HS-27A (cell line): ENCODE measurements at regions not wholly inside any gene's neighbourhood (a gene's known extent, or its start where the extent isn't known, plus 50 kb on each side); places are given as distances from the start of the nearest gene placed in this dataset.

Experiments used
- DNase-seq: peaks from one replicate; pipeline ENCODE4 v3.0.0-alpha.2; 2012; ENCODE audit warnings: low read depth, missing footprints

DNA sequence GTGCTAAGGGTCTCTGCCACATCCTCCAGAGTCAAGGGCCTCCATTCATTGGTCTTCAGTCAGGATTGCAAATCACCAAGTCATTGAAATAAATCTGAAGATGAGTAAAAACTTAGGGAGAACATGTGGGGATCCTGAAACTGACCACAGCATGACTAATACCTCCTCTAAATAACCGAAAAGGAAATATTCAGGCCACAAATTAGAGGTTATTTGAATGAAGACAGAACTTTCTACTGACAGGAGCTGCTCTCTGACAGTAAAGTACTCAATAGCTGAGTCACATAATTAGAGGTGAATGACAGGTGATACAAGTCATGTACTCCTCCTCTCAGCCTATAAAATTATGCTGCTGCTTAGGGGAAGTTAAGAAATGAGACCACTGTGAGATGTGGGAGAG lies 240.2 kb upstream of the F9 start:
- no peak for DNase-seq

DNA sequence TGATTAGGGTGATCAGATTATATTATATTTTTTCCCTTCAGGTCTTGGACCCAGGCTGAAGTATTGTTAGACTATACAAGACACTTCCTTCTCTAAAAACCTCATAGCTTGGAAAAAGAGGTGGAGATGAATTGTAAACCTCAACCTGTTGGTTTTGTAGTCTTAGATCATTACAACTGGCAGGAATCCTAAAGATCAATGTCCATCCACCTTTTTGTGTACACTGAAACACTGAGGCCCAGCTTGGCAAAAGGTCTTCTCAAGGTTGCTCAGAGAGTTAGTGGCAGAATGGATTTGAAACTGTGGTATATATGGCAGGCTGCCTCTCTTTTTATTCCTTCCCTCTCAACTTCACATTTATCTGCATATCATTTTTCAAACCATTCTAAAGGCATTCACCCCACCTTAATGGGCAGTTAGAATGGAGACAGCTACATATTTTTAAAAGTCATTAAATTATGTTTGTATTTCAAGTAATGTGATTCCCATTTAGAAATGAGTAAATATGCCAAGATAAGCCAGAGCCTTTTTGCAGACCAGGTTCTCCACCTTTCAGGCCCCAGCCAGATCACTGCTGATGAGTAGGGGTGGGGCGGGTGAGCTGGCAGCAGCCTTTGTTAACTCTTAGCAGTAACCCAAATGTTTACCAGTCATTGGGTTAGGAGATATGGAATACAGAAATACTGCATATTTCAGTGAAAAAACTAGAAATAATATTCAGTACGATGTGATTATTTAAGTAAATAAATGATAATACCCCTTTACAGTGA lies 243.2 kb upstream of the F9 start:
- no peak for DNase-seq

DNA sequence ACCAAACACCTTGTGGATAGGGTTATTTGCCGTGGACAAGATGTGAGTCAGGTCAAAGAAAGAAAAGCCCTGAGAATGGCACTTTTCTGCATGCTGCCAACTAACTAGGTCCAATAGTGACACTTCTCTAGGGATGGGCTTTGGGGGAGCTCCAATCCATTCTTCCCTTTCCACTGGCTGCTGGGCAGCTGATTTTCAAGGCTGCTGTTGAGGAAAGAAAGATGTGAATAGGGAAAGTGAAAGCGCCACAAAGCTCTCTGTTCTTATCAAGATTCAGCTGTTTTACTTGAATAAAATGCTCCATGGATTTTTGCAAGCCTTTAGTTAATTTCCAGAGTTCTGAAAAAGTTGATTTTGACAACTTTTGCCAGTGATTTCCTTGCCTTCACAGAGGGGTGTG lies 244.2 kb upstream of the F9 start:
- no peak for DNase-seq

DNA sequence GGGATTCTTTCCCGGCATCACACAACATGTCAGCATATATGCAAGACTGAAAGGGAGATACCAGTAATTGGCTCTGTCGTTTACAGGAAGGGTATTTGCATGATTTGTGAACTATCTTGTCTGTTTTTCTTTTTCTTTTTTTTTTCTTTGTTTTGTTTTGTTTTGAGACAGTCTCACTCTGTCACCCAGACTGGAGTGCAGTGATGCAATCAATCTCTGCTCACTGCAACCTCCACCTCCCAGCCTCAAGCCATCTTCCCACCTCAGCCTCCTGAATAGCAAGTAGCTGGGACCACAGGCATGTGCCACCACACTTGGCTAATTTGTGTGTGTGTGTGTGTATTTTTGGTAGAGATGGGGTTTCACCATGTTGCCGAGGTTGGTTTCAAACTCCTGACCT lies 262.7 kb upstream of the F9 start:
- DNase-seq: no peak

DNA sequence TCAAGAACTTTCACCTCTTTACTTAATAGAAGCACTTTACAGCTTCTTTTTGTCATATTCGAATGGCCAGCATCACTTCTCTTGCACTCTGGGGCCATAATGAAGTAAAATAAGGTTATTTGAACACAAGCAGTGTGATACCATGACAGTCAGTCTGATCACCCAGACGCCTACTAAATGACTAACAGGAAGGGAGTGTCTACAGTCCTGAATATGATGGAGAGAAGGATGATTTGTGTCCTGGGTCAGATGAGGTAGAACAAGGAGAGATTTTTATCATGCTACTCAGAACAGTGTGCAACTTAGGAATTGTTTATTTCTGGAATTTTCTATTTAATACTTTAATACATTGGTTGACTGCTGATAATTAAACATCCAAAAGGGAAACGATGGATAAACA lies 284.2 kb upstream of the F9 start:
- no peak for DNase-seq

DNA sequence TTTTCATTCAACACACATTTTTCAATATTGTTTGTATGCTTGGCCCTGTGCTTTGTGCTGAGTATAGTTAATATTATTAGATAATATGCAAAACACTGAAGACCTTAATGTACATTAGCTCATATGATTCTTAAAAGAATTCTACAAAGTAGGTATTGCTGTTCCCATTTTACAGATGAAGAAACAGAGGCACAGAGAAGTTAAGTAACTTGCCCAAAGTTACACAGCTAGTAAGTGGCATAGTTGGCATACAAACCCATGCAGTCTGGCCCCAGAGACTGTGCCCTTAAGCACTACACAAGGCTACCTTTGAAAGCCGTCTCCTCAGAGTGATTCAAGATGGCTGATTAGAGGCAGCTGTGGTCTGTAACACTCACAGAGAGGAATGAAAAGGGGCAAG lies 293.4 kb upstream of the F9 start:
- no peak for DNase-seq

DNA sequence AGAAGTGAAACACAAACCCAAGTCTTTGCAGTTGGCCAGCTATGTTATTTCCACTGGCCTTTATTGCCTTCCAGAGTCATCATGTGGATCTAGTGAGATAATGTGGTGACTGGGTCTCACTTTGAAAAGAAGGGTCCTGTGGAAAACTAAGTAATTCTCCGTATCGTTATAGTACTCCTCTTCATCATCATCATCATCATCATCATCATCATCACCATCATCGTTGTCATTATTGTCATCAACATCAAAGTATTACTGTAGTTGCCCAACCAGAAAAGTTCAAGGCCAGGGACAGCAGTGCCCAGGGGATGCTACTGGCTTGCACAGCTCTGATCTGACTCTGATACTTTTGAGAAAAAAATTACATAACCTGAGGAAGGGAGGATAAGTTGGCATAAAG lies 295.6 kb upstream of the F9 start:
- DNase-seq: no peak

DNA sequence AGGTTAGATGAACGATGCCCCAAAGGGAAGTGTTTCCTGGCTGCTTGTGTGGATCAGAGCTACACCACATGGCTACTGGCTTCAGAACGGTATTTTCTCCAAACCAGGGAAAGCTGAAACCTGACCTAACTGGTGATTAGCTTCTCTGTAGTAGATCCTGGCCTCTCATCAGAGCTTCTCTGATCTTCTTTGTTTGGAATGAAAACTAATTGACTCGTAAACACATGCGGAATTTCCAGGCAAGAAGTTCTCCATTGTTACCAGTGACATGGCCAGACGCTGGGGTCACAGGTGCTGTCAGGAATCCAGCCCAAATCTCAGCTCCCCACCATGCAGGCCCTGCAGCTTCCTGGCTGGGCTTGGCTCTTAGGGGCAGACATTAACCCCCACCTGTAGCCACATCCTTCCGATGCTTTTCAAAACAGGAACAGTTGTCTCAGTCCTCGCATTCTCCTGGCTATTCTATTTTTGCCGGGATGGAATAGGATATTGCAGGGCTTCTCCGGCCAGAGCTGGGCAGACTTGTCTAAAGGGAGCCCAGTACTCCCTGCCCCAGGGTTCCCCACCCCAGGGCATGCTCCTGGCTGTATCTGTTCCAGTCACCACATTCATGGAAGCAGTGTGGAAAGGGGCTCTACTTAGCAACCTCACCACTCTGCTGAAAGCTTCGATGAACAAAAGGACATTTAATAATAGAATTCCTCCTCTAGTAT lies 305.4 kb upstream of the F9 start:
- no peak for DNase-seq

DNA sequence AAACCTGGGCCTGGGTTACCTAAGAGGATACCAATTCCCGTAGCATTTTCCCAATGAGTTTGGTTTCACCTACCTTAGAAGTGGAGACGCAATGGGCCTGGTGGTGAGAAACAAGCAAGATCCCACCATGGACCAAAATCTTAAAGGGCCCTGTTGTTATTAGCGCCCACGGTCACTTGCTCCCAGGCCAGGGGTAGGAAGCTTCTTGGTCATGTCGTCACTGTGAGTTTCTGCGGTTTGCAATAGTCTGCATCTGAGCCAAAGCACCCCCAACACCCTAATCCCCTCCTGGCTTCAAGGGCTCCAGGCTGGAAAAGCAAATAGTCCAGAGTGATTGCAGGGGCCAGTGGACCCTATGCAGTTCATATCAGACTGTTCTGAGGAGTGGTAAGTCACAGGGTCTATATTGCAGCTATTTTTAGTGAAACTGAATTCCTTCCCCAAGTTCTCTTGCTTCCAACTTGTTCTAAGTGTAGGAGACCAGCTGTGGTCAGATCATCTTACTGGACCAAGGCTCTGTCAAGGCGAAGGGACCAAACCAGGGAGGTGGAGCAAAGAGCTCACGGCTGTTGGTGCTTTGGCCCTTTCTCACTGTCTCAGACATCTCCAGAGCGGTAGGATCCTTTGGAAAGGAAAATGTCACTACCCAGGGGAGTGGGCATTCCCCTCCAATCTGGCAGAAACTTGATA lies 307.9 kb upstream of the F9 start:
- DNase-seq: no peak

DNA sequence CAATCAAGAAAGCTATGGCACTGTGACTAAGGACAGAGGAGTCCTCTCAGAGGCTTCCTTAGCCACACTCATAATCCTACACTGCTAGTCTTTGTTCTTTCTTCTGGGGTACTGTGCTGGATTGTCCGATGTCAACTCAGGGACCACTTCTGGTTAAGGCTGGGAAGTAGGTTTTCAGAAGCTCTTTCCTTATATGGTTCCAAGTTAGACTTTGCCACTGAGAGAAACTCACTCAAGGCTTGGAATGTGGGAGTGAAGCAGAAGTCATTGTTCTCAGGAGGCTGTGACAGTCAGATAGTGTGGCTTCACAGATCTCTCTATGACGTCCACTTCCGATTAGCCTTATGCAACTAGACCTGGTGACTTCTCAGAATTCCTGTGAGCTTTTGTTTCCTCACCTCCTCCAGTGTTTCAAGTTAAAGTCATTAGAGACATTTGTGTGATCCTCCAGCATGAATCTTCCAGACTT lies 317.3 kb upstream of the F9 start:
- DNase-seq: no peak

DNA sequence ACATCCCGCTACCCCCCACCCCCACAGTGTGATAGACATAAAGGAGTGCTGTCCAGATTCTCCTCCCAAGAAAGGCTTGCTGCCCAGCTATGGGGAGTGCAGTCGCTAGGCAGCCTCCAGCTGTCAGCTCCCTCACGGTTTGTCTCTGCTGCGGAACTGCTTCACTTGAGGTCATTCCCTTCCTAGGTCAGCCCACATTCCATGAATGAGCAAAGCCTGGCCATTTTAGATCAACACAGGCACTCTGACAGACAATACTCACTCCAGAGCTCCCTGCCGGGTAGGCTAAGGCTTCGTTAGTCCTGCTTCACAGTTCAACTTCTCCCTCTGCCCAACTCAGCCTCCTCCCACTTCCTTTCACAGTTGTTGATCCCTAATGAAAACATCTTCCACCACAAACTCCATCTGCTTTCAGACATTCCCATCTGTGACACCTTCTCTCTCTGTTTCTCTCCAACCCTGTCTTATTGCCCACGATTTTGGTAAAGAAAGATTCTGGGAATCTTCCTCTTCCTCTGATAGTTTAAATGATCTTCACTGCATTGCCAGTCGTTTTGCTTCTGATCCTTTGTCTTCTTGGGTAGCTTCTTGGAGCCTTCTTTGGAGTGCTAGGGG lies 318.9 kb upstream of the F9 start:
- no peak for DNase-seq

DNA sequence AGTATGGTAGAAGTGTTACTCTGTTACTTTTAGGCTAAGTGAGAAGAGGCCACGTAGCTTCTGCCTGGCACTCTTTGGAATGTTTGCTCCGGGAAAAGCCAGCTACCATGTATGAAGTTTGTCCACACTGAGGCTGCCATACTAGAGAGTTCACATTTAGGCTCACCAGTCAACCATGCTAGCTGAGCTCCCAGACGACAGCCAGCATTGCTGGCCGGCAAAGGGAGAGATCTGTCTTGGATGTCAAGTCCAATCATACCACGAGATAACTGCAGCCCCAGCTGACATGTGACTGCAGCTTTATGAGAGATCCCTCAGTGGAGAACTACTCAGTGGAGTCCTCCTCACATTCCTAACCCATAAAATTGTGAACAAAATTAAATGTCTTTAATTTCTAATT lies 321.2 kb upstream of the F9 start:
- no peak for DNase-seq

DNA sequence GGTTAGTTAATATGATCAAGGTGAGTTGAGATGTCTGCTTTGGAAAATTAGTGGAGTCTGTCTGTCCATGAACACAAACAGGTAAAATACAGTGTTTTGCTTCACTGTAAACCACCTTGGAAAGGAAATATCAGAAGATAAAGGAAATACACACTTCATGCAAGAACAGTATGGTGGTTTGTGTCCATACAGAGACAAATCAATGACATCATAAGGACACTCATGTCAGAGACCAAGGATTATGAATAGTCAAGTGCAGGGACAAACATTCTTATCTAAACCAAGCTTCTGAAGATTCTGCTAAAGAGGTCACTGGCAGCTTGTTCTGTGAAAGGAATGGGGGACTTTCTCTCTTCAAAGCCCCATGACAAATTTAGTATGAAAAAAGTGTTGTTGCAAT lies 322.9 kb upstream of the F9 start:
- DNase-seq: no peak

DNA sequence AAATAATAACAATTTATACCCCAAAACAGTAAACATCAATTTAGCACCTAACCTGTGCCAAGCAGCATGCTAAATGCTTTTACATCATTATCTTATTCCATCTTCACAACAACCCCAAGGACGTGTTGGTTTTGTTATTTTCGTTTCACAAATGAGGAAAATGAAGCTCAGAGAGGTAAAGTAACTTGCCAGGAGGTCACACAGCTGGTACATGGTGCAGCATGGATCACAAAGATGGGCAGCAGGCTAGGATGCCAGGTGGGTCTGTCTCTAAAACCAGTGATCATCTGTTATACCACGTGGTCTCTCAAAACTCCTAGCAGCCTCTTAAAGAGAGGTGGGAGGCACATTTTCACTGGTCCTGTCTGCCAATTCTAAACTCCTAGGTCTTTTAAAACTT lies 323.6 kb upstream of the F9 start:
- DNase-seq: no peak

DNA sequence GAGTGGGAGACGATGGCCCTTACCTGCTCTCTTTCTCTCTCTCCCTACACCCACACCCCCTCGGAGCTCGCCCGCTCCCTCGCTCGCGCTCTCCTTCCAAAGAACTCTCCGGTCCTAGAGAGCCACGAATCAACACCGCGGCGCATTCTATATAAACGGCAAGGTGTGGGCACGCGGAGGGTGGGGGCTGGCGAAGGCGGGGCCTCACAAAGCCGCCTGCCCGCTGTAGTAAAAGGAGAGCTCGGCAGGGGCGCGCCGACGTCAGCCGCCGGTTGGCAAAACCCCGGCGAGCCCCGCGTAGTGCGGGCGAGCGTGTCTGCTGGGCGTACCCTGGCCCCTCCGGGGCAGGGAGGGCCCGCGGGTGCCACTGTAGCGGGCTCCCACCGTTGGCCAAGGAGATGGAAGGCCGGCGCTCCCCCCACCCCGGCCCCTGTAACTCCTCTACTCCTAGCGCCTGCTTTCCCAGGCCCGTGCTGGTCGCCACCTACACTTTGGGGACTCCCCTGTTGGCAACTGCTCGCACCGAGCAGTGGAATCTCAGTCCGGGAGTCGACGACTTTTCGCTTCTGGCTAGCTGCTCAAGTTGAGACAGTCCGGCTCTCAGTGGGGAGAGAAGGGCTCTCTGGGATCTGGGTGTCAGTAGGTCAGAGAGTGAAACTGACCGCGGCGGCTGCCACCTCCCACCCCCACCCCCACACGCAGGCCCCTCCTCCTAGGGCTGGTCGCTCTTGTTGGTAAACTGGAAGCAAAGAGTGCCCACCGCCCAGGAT lies 325.5 kb upstream of the F9 start:
- no peak for DNase-seq

DNA sequence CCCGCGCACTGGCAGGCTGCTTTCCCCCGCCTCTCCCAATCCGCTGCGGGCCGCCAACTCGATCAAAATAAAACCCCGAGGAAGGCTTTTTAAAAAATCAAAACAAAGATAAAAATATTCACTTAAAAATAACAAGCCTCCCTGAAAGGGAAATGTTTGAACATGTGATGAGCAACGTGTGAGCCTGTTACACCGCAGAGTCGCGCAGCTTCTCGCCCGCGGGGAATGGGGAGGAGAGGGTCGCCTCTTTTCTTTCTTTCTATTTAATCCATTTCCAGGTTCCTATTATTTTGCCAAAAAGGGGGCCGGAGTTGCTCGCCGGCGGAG lies 326.0 kb upstream of the F9 start:
- no peak for DNase-seq

DNA sequence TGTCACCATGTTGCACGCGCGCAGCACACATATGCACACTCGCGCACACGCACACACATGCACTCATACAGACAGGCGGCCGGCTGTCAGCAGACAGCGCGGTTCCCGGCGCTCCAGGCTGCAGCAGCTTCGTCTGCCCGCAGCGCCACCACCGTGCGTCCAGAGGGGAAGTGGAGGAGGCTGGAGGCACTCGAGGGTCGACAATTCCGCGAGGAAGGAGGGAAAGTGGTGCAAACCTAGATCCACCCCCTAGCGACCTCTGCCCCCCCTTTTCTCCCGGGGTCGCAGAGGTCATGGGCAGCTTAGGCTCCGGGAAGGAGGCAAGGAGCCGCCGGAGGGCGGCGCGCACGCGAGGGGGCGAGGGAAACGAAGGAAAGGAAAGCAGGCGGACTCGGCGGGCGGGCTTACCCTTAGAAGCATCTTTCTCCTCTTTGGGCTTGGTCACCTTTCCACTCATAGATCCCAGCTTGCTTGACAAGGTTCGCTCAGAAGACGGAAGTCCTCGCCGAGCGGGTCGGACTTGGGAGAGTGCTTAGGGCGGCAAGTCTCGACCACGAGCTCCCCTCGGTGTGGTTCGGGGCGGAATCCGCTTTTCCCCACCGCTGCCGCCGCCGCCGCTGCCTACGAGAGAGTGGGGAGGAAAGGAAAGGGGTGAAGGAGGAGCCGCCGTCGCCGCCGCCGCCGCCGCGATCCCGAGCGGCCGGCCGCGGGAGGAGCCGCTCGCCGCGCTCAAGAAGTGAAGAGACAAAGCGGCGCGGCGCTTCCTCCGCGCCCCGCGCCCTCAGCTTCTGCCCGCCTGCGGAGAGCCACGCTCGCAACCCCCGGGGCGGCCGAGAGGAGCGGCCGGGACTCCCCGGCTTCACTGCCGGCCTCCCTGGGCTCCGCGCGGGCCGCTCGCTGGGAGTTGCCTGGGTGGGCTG lies 326.6 kb upstream of the F9 start:
- DNase-seq: no peak

DNA sequence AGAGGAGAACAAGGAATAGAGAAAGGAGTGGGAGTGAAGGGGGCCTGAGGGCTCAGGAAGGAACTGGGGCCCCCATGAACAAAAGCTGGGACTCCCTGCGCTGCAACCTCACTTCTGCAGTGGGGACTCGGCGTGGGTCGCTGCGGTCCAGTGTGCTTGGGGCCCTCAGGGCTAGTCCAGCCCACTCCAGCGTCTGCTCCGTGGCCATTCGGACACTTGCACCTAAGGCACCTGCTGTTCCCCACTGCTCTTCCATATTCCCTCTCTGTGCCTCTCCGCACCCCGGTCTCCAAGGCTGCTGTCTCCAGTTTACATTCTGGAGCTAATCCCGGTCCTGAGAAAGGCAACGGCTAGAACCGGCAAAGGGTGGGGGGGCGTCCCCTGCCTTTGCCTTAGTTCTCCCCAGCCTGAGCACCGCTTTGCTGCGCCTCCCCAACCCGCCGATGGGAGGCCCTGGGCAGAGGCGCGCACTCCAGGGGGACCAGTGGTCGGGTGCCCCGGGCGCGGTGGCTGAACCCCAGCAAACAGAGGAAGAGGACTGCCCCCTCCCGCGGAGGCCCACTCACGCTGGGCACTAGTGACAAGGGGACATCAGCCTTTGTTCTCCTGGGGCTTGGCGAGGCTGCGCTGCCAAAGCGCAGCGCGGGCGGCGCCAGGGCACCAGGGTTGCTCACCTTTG lies 327.7 kb upstream of the F9 start:
- no peak for DNase-seq

DNA sequence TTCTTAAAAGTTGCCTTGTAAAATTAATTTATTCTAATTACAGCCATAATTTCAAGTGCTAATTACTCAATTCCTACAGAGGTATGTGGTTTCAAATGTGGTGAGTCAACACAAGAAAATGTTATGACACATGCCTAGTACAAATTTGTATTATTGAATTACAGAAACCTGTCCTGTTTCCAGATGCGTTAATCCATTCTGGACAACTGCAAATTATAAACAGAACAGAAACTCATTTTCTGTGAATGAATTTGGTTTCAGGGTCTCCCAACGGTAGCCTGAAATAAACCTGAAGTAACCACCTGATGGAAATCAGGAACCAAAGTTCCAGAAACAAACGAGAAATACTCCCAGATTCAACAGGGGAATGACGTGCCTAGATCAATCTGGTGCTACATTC lies 328.6 kb upstream of the F9 start:
- DNase-seq: no peak

DNA sequence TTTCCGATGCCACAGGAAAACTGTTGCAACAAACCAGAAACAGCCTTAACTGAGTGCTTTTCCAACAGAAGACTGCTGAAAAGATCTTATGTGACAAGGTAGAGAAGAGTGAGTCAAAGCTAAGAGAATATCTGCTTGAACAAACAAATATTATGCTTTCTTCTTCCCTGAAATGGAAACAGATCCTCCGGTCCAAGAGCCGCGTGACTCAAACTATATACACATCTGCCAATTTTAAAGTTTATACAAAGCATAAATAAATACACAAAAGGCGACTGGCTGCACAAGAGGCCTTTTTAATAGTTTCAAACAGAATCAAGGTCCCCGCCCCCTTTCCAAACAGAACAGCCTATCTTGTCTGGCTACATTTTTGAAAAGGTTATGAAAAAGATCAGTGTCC lies 329.7 kb upstream of the F9 start:
- no peak for DNase-seq

DNA sequence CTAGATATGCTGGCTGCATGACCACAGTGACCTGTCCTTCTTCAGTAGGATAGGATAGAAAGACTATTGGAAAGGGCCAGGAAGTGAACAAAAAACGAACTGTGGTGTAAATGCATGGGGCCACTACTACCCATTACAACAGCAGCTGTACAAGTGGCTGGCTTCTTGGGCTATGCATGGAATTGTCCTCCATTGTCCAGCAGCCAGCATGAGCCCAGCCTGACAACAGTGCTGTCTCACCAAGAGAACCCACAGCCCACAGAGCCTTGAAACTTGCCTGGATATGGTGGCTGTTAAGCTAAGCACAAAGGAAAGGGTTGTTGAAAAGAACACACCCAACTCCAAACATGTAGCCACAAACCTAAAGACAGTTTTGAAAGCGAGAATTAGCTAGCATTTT lies 330.2 kb upstream of the F9 start:
- DNase-seq: no peak
